Bone marrow (tissue), 2 donors: ENCODE measurements at regions not wholly inside any gene's neighbourhood (a gene's known extent, or its start where the extent isn't known, plus 50 kb on each side); places are given as distances from the start of the nearest gene placed in this dataset.
"Not testable (repeated sequence)": the region's sequence is repeated elsewhere in the genome, so short reads cannot be mapped to it uniquely, and the experiment has no call there.

Source experiments
- DNase-seq, 2 donors: peaks; one replicate each; lab custom pipeline; 2025; lab: John Stamatoyannopoulos, UW

DNA sequence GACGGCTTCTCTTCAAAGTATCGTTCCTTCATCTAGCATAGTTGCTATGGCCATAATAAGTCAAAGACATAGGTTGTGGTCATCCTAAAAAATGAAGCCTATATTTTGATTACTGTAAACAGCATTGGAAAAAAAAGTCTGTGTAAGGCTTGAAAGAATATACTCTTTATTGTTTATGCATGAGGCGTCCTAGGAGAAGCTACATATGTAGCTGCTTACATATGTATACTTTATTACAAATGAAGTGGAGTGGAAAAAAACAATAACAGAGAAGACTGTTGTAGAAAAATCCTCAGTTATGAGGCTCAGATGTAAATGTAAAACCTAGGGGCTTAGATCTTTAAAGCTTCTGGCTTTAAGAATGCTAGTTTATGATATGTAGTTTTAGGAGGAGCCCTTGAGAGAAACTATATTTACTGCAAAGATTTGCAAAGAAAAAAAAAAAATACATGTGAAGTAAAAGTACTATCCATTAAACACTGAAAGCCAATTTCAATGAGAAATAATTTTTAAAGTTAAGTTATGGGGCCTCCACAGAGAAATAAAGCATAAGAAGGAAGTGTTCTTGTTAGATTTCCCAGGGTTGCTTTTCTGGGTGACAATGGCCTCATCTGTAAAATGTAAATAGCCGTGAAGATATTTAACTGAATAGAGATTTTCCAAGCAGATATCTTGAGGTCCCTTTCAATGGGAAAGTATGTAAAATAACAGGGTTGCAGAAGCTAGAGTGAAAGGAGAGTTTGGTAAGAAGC is 598.2 kb downstream of the TRIML1 start:
- DNase-seq = no peak

DNA sequence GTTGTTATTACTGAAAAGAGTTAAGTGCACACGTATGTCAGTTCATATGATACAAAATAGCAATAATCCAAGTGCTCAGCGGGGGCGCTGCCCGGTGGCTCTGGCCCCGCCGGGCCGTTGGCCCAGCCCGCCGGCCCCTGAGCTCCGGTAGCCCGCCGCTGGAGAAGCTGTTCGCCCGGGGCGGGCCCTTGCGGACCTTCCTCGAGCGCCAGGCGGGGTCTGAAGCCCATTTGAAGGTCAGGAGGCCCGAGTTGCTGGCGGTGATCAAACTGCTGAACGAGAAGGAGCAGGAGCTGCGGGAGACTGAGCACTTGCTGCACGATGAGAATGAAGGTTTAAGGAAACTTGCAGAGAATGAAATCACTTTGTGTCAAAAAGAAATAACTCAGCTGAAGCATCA is 599.0 kb downstream of the TRIML1 start:
- not testable (repeated sequence) for DNase-seq

DNA sequence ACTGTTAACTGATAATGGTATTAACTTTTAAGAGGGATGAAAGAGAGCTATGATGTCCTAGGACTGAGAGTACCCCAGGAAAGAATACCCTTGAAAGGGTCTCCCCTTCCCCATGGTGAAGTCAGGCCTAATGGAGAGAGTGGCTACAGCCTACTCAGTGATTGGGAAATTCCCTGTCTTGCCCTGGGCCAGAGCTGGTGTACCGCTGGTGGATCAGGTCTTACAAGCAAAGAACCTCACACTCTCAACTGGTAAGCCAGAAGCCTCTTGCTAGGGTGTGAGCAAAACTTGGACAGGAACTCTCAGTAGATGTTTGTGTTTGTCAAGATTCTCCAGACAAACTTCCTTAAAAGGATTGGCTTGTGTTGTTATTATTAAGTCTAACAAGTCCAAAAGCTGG is 600.9 kb downstream of the TRIML1 start:
- DNase-seq = not testable (repeated sequence)

DNA sequence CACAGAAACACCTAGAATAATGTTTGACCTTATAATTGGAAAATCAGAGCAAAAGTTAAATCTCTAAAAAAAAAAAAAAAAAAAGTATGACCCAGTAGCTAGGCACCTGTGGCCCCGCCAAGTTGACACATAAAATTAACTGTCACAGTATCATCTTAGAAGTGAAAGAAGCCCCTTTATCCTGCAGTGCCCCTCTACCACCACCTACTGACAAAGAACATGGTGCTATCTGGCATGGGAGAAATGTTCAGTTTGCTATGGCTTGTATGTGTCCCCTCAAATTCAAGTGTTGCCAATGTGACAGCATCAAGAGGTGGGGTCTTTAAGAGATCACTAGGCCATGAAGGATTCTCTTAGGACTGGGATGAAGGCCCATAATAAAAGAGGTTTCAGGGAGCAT is 601.5 kb downstream of the TRIML1 start:
- DNase-seq = not testable (repeated sequence)

DNA sequence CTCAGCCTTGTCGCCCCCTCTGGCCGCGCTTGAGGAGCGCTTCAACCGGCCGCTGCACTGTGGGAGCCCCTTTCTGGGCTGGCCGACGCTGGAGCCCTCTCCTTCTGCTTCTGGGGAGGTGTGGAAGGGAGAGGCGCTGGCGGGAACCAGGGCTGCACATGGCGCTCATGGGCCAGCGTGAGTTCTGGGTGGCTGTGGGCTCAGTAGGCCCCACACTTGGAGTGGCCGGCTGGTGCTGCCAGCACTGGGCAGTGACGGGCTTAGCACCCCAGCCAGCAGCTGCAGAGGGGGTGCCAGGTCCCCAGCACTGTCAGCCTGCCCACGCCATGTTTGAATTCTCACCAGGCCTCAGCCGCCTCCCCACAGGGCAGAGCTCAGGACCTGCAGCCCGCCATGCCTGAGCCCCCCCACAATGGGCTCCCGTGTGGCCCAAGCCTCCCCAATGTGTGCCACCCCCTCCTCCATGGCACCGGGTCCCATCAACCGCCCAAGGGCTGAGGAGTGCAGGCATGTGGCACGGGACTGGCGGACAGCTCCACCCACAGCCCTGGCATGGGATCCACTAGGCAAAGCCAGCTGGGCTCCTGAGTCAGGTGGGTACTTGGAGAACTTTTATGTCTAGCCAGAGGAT is 615.2 kb downstream of the TRIML1 start:
- no peak for DNase-seq

DNA sequence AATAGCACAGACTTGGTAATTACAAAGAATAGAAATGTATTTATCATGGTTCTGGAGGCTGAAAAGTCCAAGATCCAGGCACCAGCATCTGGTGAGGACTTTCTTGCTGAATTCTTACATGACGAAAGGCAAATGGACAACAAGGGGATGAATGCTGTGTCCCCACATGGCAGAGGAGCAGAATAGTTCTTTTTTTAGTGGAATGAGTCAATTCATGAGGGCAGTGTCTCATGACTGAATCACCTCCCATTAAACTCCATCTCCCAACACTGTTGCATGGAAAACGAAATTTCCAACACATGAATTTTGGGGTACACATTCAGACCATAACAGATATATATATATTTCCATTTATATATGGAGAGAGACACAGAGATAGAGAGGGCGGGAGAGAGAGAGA is 628.3 kb downstream of the TRIML1 start:
- DNase-seq = no peak

DNA sequence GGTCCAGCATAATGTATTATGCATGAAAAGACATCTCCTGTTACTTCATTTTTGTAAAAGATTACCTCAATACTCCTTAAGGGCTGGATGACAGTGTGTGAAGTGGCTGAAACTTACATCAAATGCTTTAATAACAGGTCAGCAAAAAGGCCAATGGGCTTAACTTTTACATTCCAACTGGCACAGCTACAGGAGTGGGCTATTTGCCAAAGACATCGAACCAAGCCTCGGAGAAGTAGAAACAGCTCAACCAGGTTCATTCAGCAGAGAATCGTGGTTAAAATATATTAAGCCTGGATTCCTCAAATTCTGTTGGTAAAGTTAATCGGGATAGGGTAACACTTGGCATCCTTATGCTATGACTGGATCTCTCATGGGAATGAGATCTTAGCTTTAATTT is 639.7 kb downstream of the TRIML1 start:
- DNase-seq = no peak

DNA sequence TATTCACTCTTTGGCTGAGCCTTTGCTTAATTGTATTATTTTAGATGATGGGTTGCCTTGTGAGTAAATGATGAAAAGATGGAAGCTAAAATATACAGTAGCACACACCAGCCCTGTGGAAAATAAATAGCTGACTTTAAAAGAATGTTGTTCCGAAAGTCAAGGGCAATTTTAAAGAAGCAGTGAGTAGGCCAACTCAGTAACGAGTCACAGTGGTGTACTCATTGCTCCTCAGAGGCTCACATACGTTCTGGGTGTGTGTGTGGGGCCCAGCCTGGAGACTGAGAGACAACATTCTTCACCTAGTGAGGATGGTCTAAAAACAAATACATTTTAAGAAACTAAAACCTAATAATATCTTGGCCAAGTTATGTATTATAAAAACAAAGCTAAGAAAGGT is 640.3 kb downstream of the TRIML1 start:
- no peak for DNase-seq

DNA sequence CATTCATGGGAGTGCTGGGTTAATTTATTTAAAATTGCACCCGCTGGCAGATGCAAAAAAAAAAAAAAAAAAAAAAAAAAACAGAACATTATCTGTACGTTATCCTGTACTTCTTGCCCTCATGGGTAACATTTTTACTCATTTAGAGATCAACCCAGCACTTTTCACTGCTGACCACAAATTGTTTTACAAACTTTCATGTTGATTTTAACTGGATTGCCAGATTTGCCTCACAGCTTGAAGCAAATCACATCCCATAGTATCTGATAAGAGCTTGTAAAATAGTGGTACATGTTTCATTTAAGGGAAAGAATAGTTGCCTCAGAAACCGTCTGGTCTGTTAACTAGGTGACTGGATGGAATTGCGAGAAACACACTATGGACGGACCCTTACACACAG is 640.8 kb downstream of the TRIML1 start:
- DNase-seq = no peak

DNA sequence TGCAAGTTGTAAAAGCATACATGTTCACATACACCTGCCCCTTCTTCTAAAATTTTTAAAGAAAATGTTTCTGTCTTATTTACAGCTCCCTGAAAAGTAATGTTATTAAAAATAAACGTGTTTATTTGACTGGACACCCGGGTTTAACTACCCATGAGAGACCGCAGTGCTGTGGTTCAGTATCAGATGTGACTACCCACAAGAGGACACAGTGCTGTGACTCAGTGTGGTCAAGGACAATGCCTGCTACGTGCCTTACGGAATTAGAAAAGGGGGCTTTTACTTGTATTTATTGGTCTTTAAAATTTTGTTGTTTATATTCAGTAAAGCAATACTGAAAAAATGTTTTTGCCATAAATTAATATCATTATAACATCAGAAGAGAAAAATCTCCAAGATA is 641.4 kb downstream of the TRIML1 start:
- no peak for DNase-seq

DNA sequence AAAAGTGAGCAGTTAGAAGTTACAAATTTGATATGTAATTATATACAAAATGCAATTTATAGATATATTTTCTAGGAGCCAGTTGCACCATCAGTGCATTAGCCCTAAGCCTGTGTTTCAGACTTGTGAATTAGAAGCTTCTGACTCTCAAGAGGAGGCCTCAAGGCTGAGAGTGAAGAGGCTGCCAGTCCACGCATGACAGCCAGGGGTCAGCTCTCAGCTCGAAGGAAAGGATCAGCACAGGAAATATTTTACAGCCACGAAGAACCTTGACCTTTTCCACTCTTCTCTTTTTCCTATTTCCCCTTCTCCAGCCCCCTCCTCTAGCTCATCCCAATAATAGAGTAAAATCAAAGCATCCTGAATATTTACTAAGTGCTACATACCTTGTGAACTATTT is 642.4 kb downstream of the TRIML1 start:
- no peak for DNase-seq

DNA sequence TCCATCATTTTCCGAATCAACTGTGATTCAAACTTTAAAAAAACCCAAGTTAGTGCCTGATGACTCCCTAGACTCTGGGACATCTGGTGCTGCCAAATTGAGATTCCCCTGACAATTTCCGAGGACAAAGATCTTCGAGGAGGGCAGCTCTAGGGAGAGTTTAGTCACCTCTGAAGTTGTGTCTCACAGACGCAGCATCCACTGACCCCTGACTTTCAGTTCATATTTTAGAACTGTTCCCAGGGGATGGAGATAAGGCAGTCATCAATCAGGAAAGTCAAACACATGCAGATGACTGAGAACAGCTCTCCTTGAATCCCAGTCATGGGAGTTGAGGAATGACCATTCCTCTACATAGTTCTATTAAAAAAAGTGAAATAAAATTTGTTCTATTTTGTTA is 643.9 kb downstream of the TRIML1 start:
- no peak for DNase-seq

DNA sequence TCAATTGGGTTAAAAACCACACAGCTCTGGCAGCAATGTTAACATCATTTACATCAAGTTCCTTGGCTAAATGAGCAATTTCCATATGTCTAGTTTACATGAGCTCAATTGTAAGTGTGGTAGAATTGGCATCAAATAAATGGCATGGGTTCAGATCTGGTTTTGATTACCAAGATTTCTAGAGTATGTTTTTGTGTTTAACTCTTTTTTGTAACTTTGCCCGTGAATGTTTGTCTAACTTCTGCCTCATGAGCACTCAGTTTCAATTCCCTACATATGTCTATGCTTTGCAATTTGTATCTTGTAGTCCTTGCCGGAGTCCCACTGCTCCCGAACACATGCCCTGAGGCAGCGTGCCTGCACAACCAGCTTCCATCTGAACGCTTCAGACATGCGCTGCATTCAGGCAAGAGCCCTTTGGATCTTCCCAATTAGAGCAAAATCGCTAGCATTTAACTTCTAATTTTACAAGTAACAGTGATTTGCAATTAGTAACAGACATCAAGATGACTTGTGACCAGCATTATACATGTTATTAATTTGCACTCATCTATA is 644.4 kb downstream of the TRIML1 start:
- DNase-seq = no peak

DNA sequence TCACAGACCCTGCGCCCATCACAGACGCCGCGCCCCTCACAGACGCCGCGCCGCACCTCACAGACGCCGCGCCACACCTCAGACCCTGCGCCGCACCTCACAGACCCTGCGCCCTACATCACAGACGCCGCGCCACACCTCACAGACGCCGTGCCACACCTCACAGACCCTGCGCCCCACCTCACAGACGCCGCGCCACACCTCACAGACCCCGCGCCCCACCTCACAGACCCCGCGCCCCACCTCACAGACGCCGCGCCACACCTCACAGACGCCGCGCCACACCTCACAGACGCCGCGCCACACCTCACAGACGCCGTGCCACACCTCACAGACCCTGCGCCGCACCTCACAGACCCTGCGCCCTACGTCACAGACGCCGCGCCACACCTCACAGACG is 657.4 kb downstream of the TRIML1 start:
- not testable (repeated sequence) for DNase-seq

DNA sequence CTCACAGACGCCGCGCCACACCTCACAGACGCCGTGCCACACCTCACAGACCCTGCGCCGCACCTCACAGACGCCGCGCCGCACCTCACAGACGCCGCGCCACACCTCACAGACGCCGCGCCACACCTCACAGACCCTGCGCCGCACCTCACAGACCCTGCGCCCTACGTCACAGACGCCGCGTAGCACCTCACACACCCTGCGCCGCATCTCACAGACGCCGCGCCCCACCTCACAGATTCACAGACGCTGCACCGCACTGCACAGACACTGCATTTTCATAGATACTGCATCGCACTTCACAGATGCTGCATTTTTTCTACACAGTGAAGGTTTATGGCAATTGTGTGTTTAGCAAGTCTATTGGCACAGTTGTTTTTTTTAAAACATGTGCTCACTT is 657.8 kb downstream of the TRIML1 start:
- not testable (repeated sequence) for DNase-seq

DNA sequence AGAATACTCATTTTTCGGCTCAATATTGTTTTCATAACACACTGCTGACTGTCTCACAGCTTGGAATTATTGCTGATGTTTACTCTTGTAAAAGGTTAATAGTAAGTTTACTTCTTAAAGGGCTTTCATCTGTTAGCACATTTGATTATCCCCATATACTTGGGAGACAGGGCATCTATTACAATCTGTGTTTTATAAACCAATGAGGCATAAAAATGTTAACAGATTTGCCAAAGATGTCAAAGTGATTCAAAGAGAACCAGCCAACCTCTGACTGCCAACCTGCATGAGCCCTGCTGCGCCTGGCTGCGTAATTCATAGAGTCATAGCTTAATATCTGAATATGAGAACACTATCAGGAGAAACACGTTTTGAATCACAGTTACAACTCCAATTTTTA is 665.6 kb downstream of the TRIML1 start:
- no peak for DNase-seq

DNA sequence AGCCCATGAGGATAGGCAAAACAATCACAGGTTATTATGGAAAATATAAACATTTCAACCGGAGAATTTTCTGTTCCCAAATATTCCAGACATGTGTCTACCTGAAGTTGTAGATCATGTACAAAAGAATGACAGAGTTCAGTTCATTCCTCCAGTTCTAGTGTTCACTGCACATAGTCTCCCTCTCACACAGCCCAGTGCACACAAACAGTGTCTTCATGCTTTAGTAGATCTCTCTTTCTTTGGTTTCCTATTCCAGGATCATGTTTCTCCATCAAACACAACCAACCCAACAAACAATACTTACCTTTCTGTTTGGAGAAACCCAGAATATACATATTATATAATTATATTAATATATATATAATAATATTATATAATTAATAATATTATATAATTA is 671.9 kb downstream of the TRIML1 start:
- no peak for DNase-seq

DNA sequence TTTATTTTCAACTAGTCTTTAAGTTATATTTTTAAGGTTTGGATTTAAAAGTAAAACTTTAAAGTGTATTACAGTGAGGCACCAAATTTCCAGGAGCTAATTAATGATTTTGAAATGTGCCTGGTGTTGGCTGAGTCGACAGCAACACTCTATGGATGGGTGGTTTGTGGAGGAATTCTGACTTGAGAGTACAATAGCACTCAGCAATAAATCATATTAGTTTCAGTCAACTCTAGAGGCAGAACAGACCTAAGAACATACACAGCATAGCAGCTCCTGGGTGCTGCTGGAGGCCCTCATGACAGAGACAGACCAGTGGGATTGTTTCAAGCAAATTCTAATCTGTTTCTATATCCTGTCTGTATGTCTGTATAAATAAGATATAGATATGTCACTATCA is 673.4 kb downstream of the TRIML1 start:
- no peak for DNase-seq

DNA sequence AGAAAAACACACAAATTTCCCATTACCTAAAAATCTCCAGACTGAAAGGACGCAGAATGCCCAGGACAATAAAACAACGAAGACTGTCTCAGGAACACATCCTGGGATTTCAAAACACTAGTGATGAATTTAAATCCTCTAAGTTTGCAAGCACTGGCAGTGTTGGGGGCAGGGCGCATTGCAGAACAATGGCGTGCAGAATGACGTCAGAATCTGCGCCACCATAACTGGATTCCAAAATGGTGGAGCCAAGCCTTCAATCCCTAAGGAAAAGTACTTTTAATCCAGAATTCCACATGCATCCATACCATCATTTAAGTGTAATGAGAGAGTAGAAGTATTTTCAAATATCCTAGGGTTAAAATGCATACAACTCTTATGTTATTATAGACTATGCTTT is 679.1 kb downstream of the TRIML1 start:
- DNase-seq = no peak

DNA sequence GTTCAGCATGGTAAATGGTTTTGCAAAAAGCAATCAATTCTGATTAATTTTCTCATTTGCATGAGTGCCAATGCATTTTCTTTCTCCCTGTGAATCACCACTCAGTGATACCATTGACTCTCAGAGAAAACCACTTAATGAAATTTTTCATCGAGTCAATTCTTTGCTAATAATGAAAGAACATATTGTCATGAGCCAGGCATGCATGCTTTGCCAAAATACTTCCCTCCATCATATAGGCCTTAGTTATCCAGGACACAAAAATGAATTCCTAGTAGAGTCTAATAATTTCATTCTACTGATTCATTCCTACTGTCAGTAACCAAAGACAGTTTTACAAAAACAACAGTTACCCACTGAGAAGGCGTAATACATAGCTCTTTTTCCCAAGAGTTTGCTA is 680.0 kb downstream of the TRIML1 start:
- no peak for DNase-seq

DNA sequence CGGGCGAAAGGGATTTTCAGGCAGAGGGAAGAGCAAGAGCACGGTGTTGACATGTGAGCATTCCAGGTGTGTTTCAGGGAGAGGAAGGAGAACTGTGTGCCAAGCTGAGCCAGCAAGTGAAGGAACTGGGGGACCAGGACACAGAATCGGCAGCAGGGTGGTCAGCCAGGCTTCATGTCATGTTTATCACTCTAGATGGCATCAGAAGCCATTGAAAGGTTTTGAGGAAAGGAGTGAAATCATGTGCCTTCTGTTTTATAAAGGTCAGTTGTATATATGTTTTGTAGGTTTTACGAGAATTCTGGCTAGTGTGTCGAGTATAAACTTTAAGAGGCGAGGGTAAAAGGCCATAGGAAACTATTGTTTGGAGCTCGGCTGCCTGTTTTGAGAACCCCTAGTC is 682.3 kb downstream of the TRIML1 start:
- no peak for DNase-seq

DNA sequence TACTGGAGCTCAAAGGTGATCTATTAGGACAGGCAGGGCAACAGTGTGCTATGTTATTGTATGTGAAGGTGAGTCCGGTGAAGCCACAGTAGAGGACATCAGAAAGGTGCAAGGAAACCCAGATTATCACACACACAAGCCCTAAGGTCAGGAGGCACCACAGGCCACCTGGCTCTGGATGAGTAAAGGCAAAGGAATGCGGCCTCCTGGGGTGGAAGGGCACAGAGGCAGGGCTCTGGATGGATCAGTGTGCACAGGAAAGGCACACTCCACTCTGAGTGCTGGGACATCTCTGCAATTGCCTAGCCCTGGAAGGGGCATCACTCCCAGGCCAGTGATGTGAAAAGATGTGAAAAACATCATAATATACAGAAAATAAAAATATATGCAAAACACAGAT is 683.5 kb downstream of the TRIML1 start:
- DNase-seq = no peak

DNA sequence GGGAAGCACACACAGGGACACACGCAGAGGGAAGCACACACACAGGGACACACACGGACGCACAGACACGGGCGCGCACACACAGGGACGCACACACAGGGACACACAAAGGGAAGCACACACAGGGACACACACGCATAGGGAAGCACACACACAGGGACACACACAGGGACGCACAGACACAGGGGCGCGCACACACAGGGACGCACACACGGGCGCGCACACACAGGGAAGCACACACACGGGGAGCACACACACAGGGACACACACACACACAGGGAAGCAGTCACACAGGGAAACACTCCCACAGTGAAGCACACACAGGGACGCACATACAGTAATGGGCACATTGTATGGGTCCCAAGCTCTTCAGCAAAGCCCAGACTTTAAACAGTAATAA is 685.3 kb downstream of the TRIML1 start:
- DNase-seq = no peak

DNA sequence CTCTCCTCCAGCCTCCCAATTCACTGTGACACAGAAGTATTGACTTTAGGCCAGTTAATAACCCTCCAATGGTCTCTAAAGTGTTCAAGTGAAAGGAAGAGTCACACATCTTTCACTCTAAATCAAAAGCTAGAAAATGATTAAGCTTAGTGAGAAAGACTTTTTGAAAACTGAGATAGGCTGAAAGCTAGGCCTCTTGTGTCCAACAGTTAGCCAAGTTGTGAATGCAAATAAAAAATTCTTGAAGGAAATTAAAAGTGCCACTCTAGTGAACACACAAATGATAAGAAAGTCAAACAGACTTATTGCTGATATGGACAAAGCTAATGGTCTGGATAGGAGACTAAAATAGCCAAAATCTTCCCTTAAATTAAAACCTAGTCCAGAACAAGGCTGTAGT is 687.2 kb downstream of the TRIML1 start:
- DNase-seq = no peak
